Parathyroid adenoma (tissue), 2 donors: ENCODE measurements at regions not wholly inside any gene's neighbourhood (a gene's known extent, or its start where the extent isn't known, plus 50 kb on each side); places are given as distances from the start of the nearest gene placed in this dataset.
"Not testable (repeated sequence)": the region's sequence is repeated elsewhere in the genome, so short reads cannot be mapped to it uniquely, and the experiment has no call there.

ENCODE experiments used
- H2AFZ ChIP-seq: fragments of 300-600 bp; sonication (generic); one replicate; pipeline ENCODE4 v1.7.0; 2017; ENCODE audit warnings: antibody characterized with exemption, mild to moderate bottlenecking
- H3K27ac ChIP-seq: fragments of 300-600 bp; sonication (generic); one replicate; pipeline ENCODE4 v1.7.0; 2017
- H3K27me3 ChIP-seq: fragments of 300-600 bp; sonication (generic); one replicate; pipeline ENCODE4 v1.7.0; 2017; ENCODE audit warnings: low read length; ENCODE audit not compliant: control insufficient read depth, insufficient read depth
- H3K36me3 ChIP-seq: fragments of 300-600 bp; sonication (generic); one replicate; pipeline ENCODE4 v1.7.0; 2017; ENCODE audit warnings: low read length; ENCODE audit not compliant: control insufficient read depth, insufficient read depth
- H3K4me1 ChIP-seq: fragments of 300-600 bp; sonication (generic); one replicate; pipeline ENCODE4 v1.7.0; 2017; ENCODE audit warnings: control low read depth
- H3K4me2 ChIP-seq: fragments of 300-600 bp; sonication (generic); one replicate; pipeline ENCODE4 v1.7.0; 2017; ENCODE audit warnings: low read length
- H3K4me3 ChIP-seq: fragments of 300-600 bp; sonication (generic); one replicate; pipeline ENCODE4 v1.7.0; 2017; ENCODE audit warnings: low read depth, low read length
- H3K79me2 ChIP-seq: fragments of 300-600 bp; sonication (generic); one replicate; pipeline ENCODE4 v1.7.0; 2017; ENCODE audit warnings: control low read depth
- H3K9ac ChIP-seq: fragments of 300-600 bp; sonication (generic); one replicate; pipeline ENCODE4 v1.7.0; 2017; ENCODE audit warnings: mild to moderate bottlenecking
- H3K9me3 ChIP-seq: fragments of 300-600 bp; sonication (generic); one replicate; pipeline ENCODE4 v1.7.0; 2017; ENCODE audit warnings: low read length; ENCODE audit not compliant: control insufficient read depth
- CTCF ChIP-seq: fragments of 300-600 bp; sonication (generic); IDR thresholded peaks from one replicate; pipeline ENCODE4 v1.7.0; 2017; ENCODE audit warnings: antibody characterized with exemption, mild to moderate bottlenecking
- donor health status: primary hyperparathyroidism.

GRCh38 chr7:123271856-123272255 lies 72.1 kb upstream of the SLC13A1 start:
- H3K9me3 ChIP-seq: no peaks in the 10 kb centered on the region
- H3K4me1 ChIP-seq: no peaks in the 10 kb centered on the region
- H3K79me2 ChIP-seq: no peaks in the 10 kb centered on the region
- no peak overlapping the region for H3K27ac ChIP-seq
- no peak overlapping the region for H3K4me2 ChIP-seq
- no peak overlapping the region for H3K4me3 ChIP-seq
- H3K27me3 ChIP-seq: no peaks in the 10 kb centered on the region
- no peak for TF ChIP-seq CTCF
- no peaks in the 10 kb centered on the region for H3K36me3 ChIP-seq
- H2AFZ ChIP-seq: no peak overlapping the region
- H3K9ac ChIP-seq: no peak overlapping the region

GRCh38 chr7:123271231-123271630 lies 71.5 kb upstream of the SLC13A1 start:
- no peak overlapping the region for H2AFZ ChIP-seq
- H3K9me3 ChIP-seq: no peaks in the 10 kb centered on the region
- no peaks in the 10 kb centered on the region for H3K79me2 ChIP-seq
- H3K27me3 ChIP-seq: no peaks in the 10 kb centered on the region
- H3K27ac ChIP-seq: no peak overlapping the region
- no peak overlapping the region for H3K9ac ChIP-seq
- no peak overlapping the region for H3K4me2 ChIP-seq
- no peaks in the 10 kb centered on the region for H3K36me3 ChIP-seq
- H3K4me3 ChIP-seq: no peak overlapping the region
- H3K4me1 ChIP-seq: no peaks in the 10 kb centered on the region
- no peak for TF ChIP-seq CTCF

- Histone ChIP-seq H2AFZ (no peak overlapping the region), H3K79me2 (no peaks in the 10 kb centered on the region)
These were observed 70.8 kb upstream of the SLC13A1 start for GRCh38 chr7:123270570-123270969.

GRCh38 chr7:123265853-123266252 lies 66.1 kb upstream of the SLC13A1 start:
- no peak for TF ChIP-seq CTCF
- H3K36me3 ChIP-seq: no peaks in the 10 kb centered on the region

More at GRCh38 chr7:123270570-123270969, 70.8 kb upstream of the SLC13A1 start:
- H3K9ac ChIP-seq: no peak overlapping the region
- H3K9me3 ChIP-seq: no peaks in the 10 kb centered on the region
- no peak overlapping the region for H3K4me2 ChIP-seq
- H3K36me3 ChIP-seq: no peaks in the 10 kb centered on the region
- TF ChIP-seq CTCF: no peak
- H3K4me1 ChIP-seq: no peaks in the 10 kb centered on the region
- no peaks in the 10 kb centered on the region for H3K27me3 ChIP-seq
- H3K4me3 ChIP-seq: no peak overlapping the region
- no peak overlapping the region for H3K27ac ChIP-seq

GRCh38 chr7:123264820-123265219 lies 65.1 kb upstream of the SLC13A1 start:
- H3K79me2 ChIP-seq, H3K4me2 ChIP-seq, H3K27ac ChIP-seq, H3K9me3 ChIP-seq, H3K4me3 ChIP-seq, H3K9ac ChIP-seq, H3K4me1 ChIP-seq, H2AFZ ChIP-seq, H3K36me3 ChIP-seq, H3K27me3 ChIP-seq: not testable (repeated sequence)

More at GRCh38 chr7:123265853-123266252, 66.1 kb upstream of the SLC13A1 start:
- Histone ChIP-seq H3K79me2 (no peaks in the 10 kb centered on the region), H3K9ac (no peak overlapping the region), H3K4me3 (no peak overlapping the region), H3K4me2 (no peak overlapping the region), H3K27ac (no peak overlapping the region), H2AFZ (no peak overlapping the region), H3K9me3 (no peaks in the 10 kb centered on the region), H3K4me1 (no peaks in the 10 kb centered on the region), H3K27me3 (no peaks in the 10 kb centered on the region)
